H9 (cell line): ENCODE measurements at regions not wholly inside any gene's neighbourhood (a gene's known extent, or its start where the extent isn't known, plus 50 kb on each side); places are given as distances from the start of the nearest gene placed in this dataset.

Experiments
- DNase-seq: peaks from one replicate; pipeline ENCODE4 v3.0.0-alpha.2; 2017
- H2AFZ ChIP-seq: one replicate; pipeline ENCODE4 v1.6.1; 2013; ENCODE audit warnings: mild to moderate bottlenecking, low read length, control low read depth, moderate library complexity
- H2AK5ac ChIP-seq: 2 replicates; pipeline ENCODE4 v1.6.1; 2013; ENCODE audit warnings: low read length, control low read depth, mixed read lengths; ENCODE audit not compliant: insufficient read length
- H2BK120ac ChIP-seq: one replicate; pipeline ENCODE4 v1.6.1; 2013; ENCODE audit warnings: low read depth, mild to moderate bottlenecking, low read length, control low read depth, inconsistent platforms; ENCODE audit not compliant: poor library complexity, severe bottlenecking
- H2BK12ac ChIP-seq: 2 replicates; pipeline ENCODE4 v1.6.1; 2013; ENCODE audit warnings: low read length, control low read depth, mixed read lengths, low read depth; ENCODE audit not compliant: insufficient read length
- H2BK15ac ChIP-seq: 2 replicates; pipeline ENCODE4 v1.6.1; 2013; ENCODE audit warnings: low read depth, low read length, control low read depth
- H2BK20ac ChIP-seq: one replicate; pipeline ENCODE4 v1.6.1; 2013; ENCODE audit warnings: low read depth, mild to moderate bottlenecking, low read length, control low read depth, inconsistent platforms; ENCODE audit not compliant: poor library complexity, severe bottlenecking
- H2BK5ac ChIP-seq: 2 replicates; pipeline ENCODE4 v1.6.1; 2013; ENCODE audit warnings: low read length, control low read depth, mixed read lengths; ENCODE audit not compliant: insufficient read length
- H3K14ac ChIP-seq: 2 replicates; pipeline ENCODE4 v1.6.1; 2013; ENCODE audit warnings: low read length, control low read depth; ENCODE audit not compliant: insufficient read depth
- H3K18ac ChIP-seq: 2 replicates; pipeline ENCODE4 v1.6.1; 2013; ENCODE audit warnings: low read depth, mild to moderate bottlenecking, mixed read lengths, low read length, control low read depth; ENCODE audit not compliant: insufficient read length
- H3K23ac ChIP-seq: 2 replicates; pipeline ENCODE4 v1.6.1; 2013; ENCODE audit warnings: low read length, control low read depth, mixed read lengths, low read depth; ENCODE audit not compliant: insufficient read length
- H3K23me2 ChIP-seq: 2 replicates; pipeline ENCODE4 v1.6.1; 2013; ENCODE audit warnings: low read depth, mild to moderate bottlenecking, mixed read lengths, low read length, control low read depth; ENCODE audit not compliant: insufficient read length, poor library complexity, severe bottlenecking
- H3K27ac ChIP-seq: 2 replicates; pipeline ENCODE4 v1.5.1; 2013; ENCODE audit warnings: low read length, control low read depth, mixed read lengths, low read depth; ENCODE audit not compliant: insufficient read length
- H3K27me3 ChIP-seq: 2 replicates; pipeline ENCODE4 v1.6.1; 2013; ENCODE audit warnings: low read length, control low read depth, inconsistent platforms; ENCODE audit not compliant: insufficient read depth
- H3K4ac ChIP-seq: 2 replicates; pipeline ENCODE4 v1.6.1; 2013; ENCODE audit warnings: low read depth, mild to moderate bottlenecking, control low read depth, inconsistent platforms, low read length, moderate library complexity
- H3K4me1 ChIP-seq: 2 replicates; pipeline ENCODE4 v1.6.1; 2013; ENCODE audit warnings: low read length, control low read depth, inconsistent platforms; ENCODE audit not compliant: insufficient read depth
- H3K4me2 ChIP-seq: 2 replicates; pipeline ENCODE4 v1.6.1; 2013; ENCODE audit warnings: low read length, control low read depth, mixed read lengths; ENCODE audit not compliant: insufficient read length, insufficient read depth
- H3K56ac ChIP-seq: 2 replicates; pipeline ENCODE4 v1.6.1; 2013; ENCODE audit warnings: low read depth, mild to moderate bottlenecking, mixed read lengths, low read length, control low read depth; ENCODE audit not compliant: insufficient read length
- H3K79me1 ChIP-seq: 2 replicates; pipeline ENCODE4 v1.6.1; 2013; ENCODE audit warnings: low read depth, mild to moderate bottlenecking, moderate library complexity, low read length, control low read depth, inconsistent platforms; ENCODE audit not compliant: insufficient read depth, poor library complexity, severe bottlenecking
- H3K79me2 ChIP-seq: 2 replicates; pipeline ENCODE4 v1.6.1; 2013; ENCODE audit warnings: low read length, control low read depth, inconsistent platforms; ENCODE audit not compliant: insufficient read depth
- H3K9ac ChIP-seq: 2 replicates; pipeline ENCODE4 v1.6.1; 2013; ENCODE audit warnings: low read length, control low read depth, mixed read lengths; ENCODE audit not compliant: insufficient read length; ENCODE audit errors: extremely low read depth
- H3K9me3 ChIP-seq: one replicate; pipeline ENCODE4 v1.6.1; 2013; ENCODE audit warnings: low read depth, low read length, inconsistent platforms; ENCODE audit not compliant: control insufficient read depth
- H3T11ph ChIP-seq: one replicate; pipeline ENCODE4 v1.6.1; 2013; ENCODE audit warnings: mild to moderate bottlenecking, low read length, control low read depth, inconsistent platforms
- H4K20me1 ChIP-seq: one replicate; pipeline ENCODE4 v1.6.1; 2013; ENCODE audit not compliant: control insufficient read depth, insufficient read length, insufficient read depth
- H4K5ac ChIP-seq: 2 replicates; pipeline ENCODE4 v1.6.1; 2013; ENCODE audit warnings: low read depth, mild to moderate bottlenecking, mixed read lengths, low read length, control low read depth; ENCODE audit not compliant: insufficient read length
- H4K8ac ChIP-seq: replicated peaks from 2 replicates; pipeline ENCODE4 v1.6.1; 2013; ENCODE audit warnings: low read length, control low read depth, mixed read lengths, low read depth; ENCODE audit not compliant: insufficient read length
- H4K91ac ChIP-seq: 2 replicates; pipeline ENCODE4 v1.6.1; 2013; ENCODE audit warnings: low read depth, mild to moderate bottlenecking, moderate library complexity, mixed read lengths, low read length, control low read depth; ENCODE audit not compliant: insufficient read length
- H3K27ac Mint-ChIP-seq, 3 experiments: 2 replicates in 2 of 3; 3 replicates in 1 of 3; pipeline ENCODE4 v1.8.0; 2020 to 2021; ENCODE audit warnings: mixed read lengths in 3 of 3, mild to moderate bottlenecking in 1 of 3, moderate library complexity in 1 of 3
- H3K27me3 Mint-ChIP-seq: 2 replicates; pipeline ENCODE4 v1.8.0; 2021; ENCODE audit warnings: low read depth, mild to moderate bottlenecking, moderate library complexity, mixed read lengths
- H3K36me3 Mint-ChIP-seq, 3 experiments: 2 replicates in 2 of 3; 3 replicates in 1 of 3; pipeline ENCODE4 v1.8.0; 2020 to 2021; ENCODE audit warnings: low read depth in 3 of 3, mixed read lengths in 3 of 3; ENCODE audit not compliant: insufficient read depth in 1 of 3
- H3K4me1 Mint-ChIP-seq, 2 experiments: 2 replicates each; pipeline ENCODE4 v1.8.0; 2020; ENCODE audit warnings: mixed read lengths in 2 of 2
- H3K4me3 Mint-ChIP-seq, 2 experiments: 2 replicates in 1 of 2; 3 replicates in 1 of 2; pipeline ENCODE4 v1.8.0; 2020 to 2021; ENCODE audit warnings: mild to moderate bottlenecking in 2 of 2, mixed read lengths in 2 of 2, moderate library complexity in 1 of 2
- H3K9me3 Mint-ChIP-seq, 2 experiments: 2 replicates in 1 of 2; 3 replicates in 1 of 2; pipeline ENCODE4 v1.8.0; 2020; ENCODE audit warnings: mild to moderate bottlenecking in 2 of 2, mixed read lengths in 2 of 2, moderate library complexity in 1 of 2
- CTCF ChIP-seq: fragments of 200-600 bp; sonication (generic); conservative IDR thresholded peaks from 3 replicates; pipeline ENCODE4 v1.8.0; 2021; ENCODE audit warnings: antibody characterized with exemption, mild to moderate bottlenecking
- WGBS: extraction: QIAGEN DNeasy Blood & Tissue Kit; methylation state at CpG from one replicate; pipeline ENCODE4 v1.1.7; 2013; ENCODE audit warnings: missing lambda C conversion rate, low lambda C conversion rate, mixed read lengths; ENCODE audit not compliant: insufficient read length; ENCODE audit errors: extremely low coverage; 5-methylcytosine and 5-hydroxymethylcytosine counted together

- Histone ChIP-seq H3K4me2 (no peak overlapping the region), H2BK12ac (no peak overlapping the region), H3K4ac (no peak overlapping the region), H3K14ac (no peak overlapping the region), H3K27me3 (no peaks in the 10 kb centered on the region), H3K4me1 (no peaks in the 10 kb centered on the region), H3K56ac (no peak overlapping the region), H2AFZ (no peak overlapping the region), H3K79me2 (no peaks in the 10 kb centered on the region), H4K91ac (no peak overlapping the region), H3T11ph (no peak overlapping the region), H3K9me3 (no peaks in the 10 kb centered on the region), H3K79me1 (no peaks in the 10 kb centered on the region), H2BK15ac (no peak overlapping the region), H4K5ac (no peak overlapping the region), H3K27ac (no peak overlapping the region), H2AK5ac (no peak overlapping the region), H2BK20ac (no peak overlapping the region), H2BK5ac (no peak overlapping the region), H3K23ac (no peak overlapping the region), H3K23me2 (no peaks in the 10 kb centered on the region), H3K18ac (no peak overlapping the region), H2BK120ac (no peak overlapping the region), H3K9ac (no peak overlapping the region), H4K20me1 (no peaks in the 10 kb centered on the region), H4K8ac (no peak overlapping the region)
- no CpG with 5 or more reads among the region's 5 CpGs for WGBS
- no peak for DNase-seq
- Mint-ChIP-seq H3K4me1 (peaks cover 2 to 20% of the 10 kb centered on the region in 2 experiments; a peak in 3 of 4 replicates), H3K27me3 (peaks cover 10% of the 10 kb centered on the region), H3K4me3 (no peak overlapping the region), H3K27ac (no peak overlapping the region), H3K36me3 (no peaks in the 10 kb centered on the region), H3K9me3 (no peaks in the 10 kb centered on the region)
- no peak for TF ChIP-seq CTCF
Observed at GRCh38 chr12:115760231-115760630, 517.3 kb downstream of the MED13L start.
